HepG2 (cell line): ENCODE measurements at regions not wholly inside any gene's neighbourhood (a gene's known extent, or its start where the extent isn't known, plus 50 kb on each side); places are given as distances from the start of the nearest gene placed in this dataset.

Experiments
- ATAC-seq: fragments of 200-7000 bp; cut with Tn5 transposase; 3 replicates; pipeline ENCODE4 v1.9.1; 2020; ENCODE audit warnings: mild to moderate bottlenecking, moderate library complexity
- BruUV-seq: library from RNA; stranded (reverse); fragments of 400-500 nt; replicated peaks from 2 replicates; lab custom pipeline; 2021; lab: Mats Ljungman, UMichigan
- CTCF ChIA-PET: fragments of 300-600 bp; formaldehyde crosslinking; extraction: SDS; loops from one replicate; lab custom pipeline; 2021; ENCODE audit warnings: low total read pairs, inconsistent platforms, low intra/inter-chr PET ratio; lab: Yijun Ruan, JAX
- POLR2A ChIA-PET: fragments of 350-600 bp; sonication (Branson Sonifier 250); formaldehyde crosslinking; loops from one replicate; lab custom pipeline; 2020; ENCODE audit warnings: antibody characterized with exemption, inconsistent platforms; lab: Yijun Ruan, JAX
- DNase-seq: peaks from one replicate; pipeline ENCODE4 v3.0.0-alpha.2; 2015; ENCODE audit warnings: low spot score
- FAIRE-seq: peaks from 3 replicates; lab custom pipeline; 2011; peaks lifted over from hg19 to GRCh38; lab: Jason Lieb, UNC
- H2AFZ ChIP-seq: one replicate; pipeline ENCODE4 v1.6.1; 2011; ENCODE audit warnings: low read length, inconsistent platforms
- H3K27ac ChIP-seq: fragments of 300-600 bp; 3 replicates; pipeline ENCODE4 v1.8.0; 2011; ENCODE audit warnings: mixed run types, mild to moderate bottlenecking, mixed read lengths, low read length, inconsistent platforms; ENCODE audit not compliant: insufficient read depth; ENCODE audit errors: extremely low read length
- H3K27me3 ChIP-seq, 2 experiments: fragments of 200-600 bp in 1 of 2; 2 replicates in 1 of 2; 3 replicates in 1 of 2; pipeline versions ENCODE4 v1.6.0 to v1.8.0; 2011; ENCODE audit warnings: low read length in 2 of 2, mild to moderate bottlenecking in 2 of 2, moderate library complexity in 2 of 2, inconsistent platforms in 1 of 2; ENCODE audit not compliant: insufficient read depth in 2 of 2, control insufficient read depth in 1 of 2
- H3K36me3 ChIP-seq, 2 experiments: fragments of 200-600 bp in 1 of 2; replicated peaks in 1 of 2; 2 replicates in 1 of 2; 3 replicates in 1 of 2; pipeline versions ENCODE4 v1.5.1 to v1.8.0; 2011; ENCODE audit warnings: low read length in 2 of 2, inconsistent platforms in 1 of 2; ENCODE audit not compliant: insufficient read depth in 2 of 2, control insufficient read depth in 1 of 2
- H3K4me1 ChIP-seq: 2 replicates; pipeline ENCODE4 v1.5.1; 2012; ENCODE audit warnings: low read length, inconsistent platforms; ENCODE audit not compliant: insufficient read depth
- H3K4me2 ChIP-seq: 2 replicates; pipeline ENCODE4 v1.6.0; 2011; ENCODE audit warnings: low read depth, low read length, inconsistent platforms
- H3K4me3 ChIP-seq, 3 experiments: fragments of 200-600 bp in 1 of 3; sonication (generic), shearing (Covaris generic) in 1 of 3; replicated peaks in 1 of 3; 2 replicates each; pipeline ENCODE4 v1.5.1; 2011 to 2016; ENCODE audit warnings: low read length in 3 of 3, inconsistent platforms in 2 of 3, low read depth in 2 of 3, mild to moderate bottlenecking in 2 of 3, control low read depth in 1 of 3, mixed read lengths in 1 of 3; ENCODE audit not compliant: insufficient read depth in 1 of 3
- H3K79me2 ChIP-seq: one replicate; pipeline ENCODE4 v1.6.1; 2011; ENCODE audit warnings: low read length, inconsistent platforms; ENCODE audit not compliant: insufficient read depth
- H3K9ac ChIP-seq: 2 replicates; pipeline ENCODE4 v1.6.0; 2011; ENCODE audit warnings: mild to moderate bottlenecking, low read depth, low read length, inconsistent platforms; ENCODE audit not compliant: insufficient read depth
- H3K9me3 ChIP-seq: 2 replicates; pipeline ENCODE4 v1.5.1; 2012; ENCODE audit warnings: mild to moderate bottlenecking, low read length
- H4K20me1 ChIP-seq: 2 replicates; pipeline ENCODE4 v1.6.0; 2011; ENCODE audit warnings: inconsistent platforms, mild to moderate bottlenecking, low read length, moderate library complexity; ENCODE audit not compliant: insufficient read depth
- ADNP ChIP-seq: sonication (generic); formaldehyde crosslinking; IDR thresholded peaks from 2 replicates; pipeline ENCODE4 v1.4.0; 2020; ENCODE audit warnings: missing genetic modification reagents
- ARHGAP35 ChIP-seq: sonication (generic); formaldehyde crosslinking; IDR thresholded peaks from 2 replicates; pipeline ENCODE4 v1.9.0; 2022; ENCODE audit warnings: mild to moderate bottlenecking, inconsistent platforms, moderate library complexity, missing genetic modification reagents, borderline replicate concordance
- CENPX ChIP-seq: sonication (generic); formaldehyde crosslinking; IDR thresholded peaks from 2 replicates; pipeline ENCODE4 v1.9.0; 2021; ENCODE audit warnings: mild to moderate bottlenecking, missing genetic modification reagents, moderate library complexity
- GLI4 ChIP-seq: sonication (generic); formaldehyde crosslinking; IDR thresholded peaks from 2 replicates; pipeline ENCODE4 v1.5.1; 2020; ENCODE audit warnings: missing genetic modification reagents, mild to moderate bottlenecking, moderate library complexity, borderline replicate concordance
- KLF6 ChIP-seq: IDR thresholded peaks from 2 replicates; pipeline ENCODE4 v1.8.0; 2016; ENCODE audit warnings: missing biosample characterization, missing genetic modification reagents
- ZEB1 ChIP-seq: IDR thresholded peaks from 2 replicates; pipeline ENCODE4 v1.6.1; 2012; ENCODE audit warnings: mild to moderate bottlenecking, low read depth, inconsistent platforms; ENCODE audit not compliant: insufficient replicate concordance
- ZMYM2 ChIP-seq: sonication (generic); formaldehyde crosslinking; IDR thresholded peaks from 2 replicates; pipeline ENCODE4 v1.8.0; 2022; ENCODE audit warnings: mild to moderate bottlenecking, missing genetic modification reagents
- ZNF451 ChIP-seq: sonication (generic); formaldehyde crosslinking; IDR thresholded peaks from 2 replicates; pipeline ENCODE4 v1.5.0; 2020; ENCODE audit warnings: mild to moderate bottlenecking, missing genetic modification reagents
- ZNF530 ChIP-seq: sonication (generic); formaldehyde crosslinking; IDR thresholded peaks from 2 replicates; pipeline ENCODE4 v1.5.0; 2020; ENCODE audit warnings: low read depth, mild to moderate bottlenecking, missing genetic modification reagents
- WGBS: methylation state at CpG from one replicate; pipeline ENCODE4 v1.1.6; 2017; ENCODE audit warnings: low lambda C conversion rate; 5-methylcytosine and 5-hydroxymethylcytosine counted together
- in situ Hi-C: cut with HindIII; loops from 2 replicates; pipeline ENCODE4 v1.10.0; 2017; ENCODE audit warnings: low pct_unique_long_range_greater_than_20kb; ENCODE audit not compliant: extremely low pct_ligation_motif_present
- intact Hi-C: fragments of 100-400 bp; cut with micrococcal nuclease; formaldehyde crosslinking; loops from one replicate; pipeline ENCODE4 v1.10.0; 2022; ENCODE audit not compliant: unreplicated experiment
- TF ChIP-seq, protein P1 (sequence below): sonication (generic); formaldehyde crosslinking; IDR thresholded peaks from 2 replicates; pipeline ENCODE4; 2020; ENCODE audit warnings: missing genetic modification reagents, mild to moderate bottlenecking, borderline replicate concordance
- TF ChIP-seq, protein P2 (sequence below): IDR thresholded peaks from 2 replicates; pipeline ENCODE4 v1.4.0; 2020; ENCODE audit warnings: mild to moderate bottlenecking, missing genetic modification reagents
- TF ChIP-seq, protein P3 (sequence below): sonication (generic); formaldehyde crosslinking; IDR thresholded peaks from 2 replicates; pipeline ENCODE4 v1.8.1; 2023; ENCODE audit warnings: mild to moderate bottlenecking, missing genetic modification reagents, borderline replicate concordance

DNA sequence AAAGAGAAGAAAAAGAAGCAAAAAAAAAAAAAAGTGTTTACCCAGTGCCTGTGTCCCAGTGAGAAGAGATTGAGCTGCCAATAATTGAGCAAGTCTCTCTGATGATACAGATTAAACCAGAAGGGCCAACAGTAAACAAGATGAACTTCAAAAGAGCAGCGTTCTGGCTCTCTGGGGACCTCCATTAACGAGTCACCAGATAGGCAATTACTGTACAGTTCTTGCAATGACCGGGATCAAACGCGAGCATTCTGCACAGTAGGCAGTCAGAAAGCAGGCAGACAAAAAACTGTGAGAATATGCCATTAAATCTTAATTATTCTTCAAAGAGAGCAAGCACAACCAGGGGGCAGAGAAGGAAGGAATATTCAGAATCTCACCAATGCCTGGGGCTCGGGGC lies 626.1 kb downstream of the TMEM114 start:
- Histone ChIP-seq H3K4me1 (no peaks in the 10 kb centered on the region), H3K27me3 (no peaks in the 10 kb centered on the region), H3K4me2 (no peak overlapping the region), H3K36me3 (no peaks in the 10 kb centered on the region), H3K9ac (no peak overlapping the region), H3K79me2 (no peaks in the 10 kb centered on the region), H3K9me3 (no peaks in the 10 kb centered on the region), H2AFZ (no peak overlapping the region), H3K27ac (no peak overlapping the region), H4K20me1 (no peaks in the 10 kb centered on the region), H3K4me3 (no peak overlapping the region)
- no TSS peak for BruUV-seq
- POLR2A ChIA-PET: no interaction called here
- FAIRE-seq (no peak), DNase-seq (no peak), ATAC-seq (no peak)
- intact Hi-C loops (no loop called here), in situ Hi-C loops (no loop called here)
- 11% methylated on average over 6 of the region's 6 CpGs for WGBS
- CTCF ChIA-PET: no interaction called here
- TF ChIP-seq ZMYM2 (CRISPR knock-in tag): no peak
- TF ChIP-seq, protein P1, sequence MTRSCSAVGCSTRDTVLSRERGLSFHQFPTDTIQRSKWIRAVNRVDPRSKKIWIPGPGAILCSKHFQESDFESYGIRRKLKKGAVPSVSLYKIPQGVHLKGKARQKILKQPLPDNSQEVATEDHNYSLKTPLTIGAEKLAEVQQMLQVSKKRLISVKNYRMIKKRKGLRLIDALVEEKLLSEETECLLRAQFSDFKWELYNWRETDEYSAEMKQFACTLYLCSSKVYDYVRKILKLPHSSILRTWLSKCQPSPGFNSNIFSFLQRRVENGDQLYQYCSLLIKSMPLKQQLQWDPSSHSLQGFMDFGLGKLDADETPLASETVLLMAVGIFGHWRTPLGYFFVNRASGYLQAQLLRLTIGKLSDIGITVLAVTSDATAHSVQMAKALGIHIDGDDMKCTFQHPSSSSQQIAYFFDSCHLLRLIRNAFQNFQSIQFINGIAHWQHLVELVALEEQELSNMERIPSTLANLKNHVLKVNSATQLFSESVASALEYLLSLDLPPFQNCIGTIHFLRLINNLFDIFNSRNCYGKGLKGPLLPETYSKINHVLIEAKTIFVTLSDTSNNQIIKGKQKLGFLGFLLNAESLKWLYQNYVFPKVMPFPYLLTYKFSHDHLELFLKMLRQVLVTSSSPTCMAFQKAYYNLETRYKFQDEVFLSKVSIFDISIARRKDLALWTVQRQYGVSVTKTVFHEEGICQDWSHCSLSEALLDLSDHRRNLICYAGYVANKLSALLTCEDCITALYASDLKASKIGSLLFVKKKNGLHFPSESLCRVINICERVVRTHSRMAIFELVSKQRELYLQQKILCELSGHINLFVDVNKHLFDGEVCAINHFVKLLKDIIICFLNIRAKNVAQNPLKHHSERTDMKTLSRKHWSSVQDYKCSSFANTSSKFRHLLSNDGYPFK (CRISPR knock-in tag): no peak
- no peak for TF ChIP-seq KLF6 (CRISPR knock-in tag)
- TF ChIP-seq ARHGAP35 (CRISPR knock-in tag): no peak
- no peak for TF ChIP-seq ZNF451 (CRISPR knock-in tag)
- no peak for TF ChIP-seq CENPX (CRISPR knock-in tag)
- no peak for TF ChIP-seq GLI4
- TF ChIP-seq, protein P2, sequence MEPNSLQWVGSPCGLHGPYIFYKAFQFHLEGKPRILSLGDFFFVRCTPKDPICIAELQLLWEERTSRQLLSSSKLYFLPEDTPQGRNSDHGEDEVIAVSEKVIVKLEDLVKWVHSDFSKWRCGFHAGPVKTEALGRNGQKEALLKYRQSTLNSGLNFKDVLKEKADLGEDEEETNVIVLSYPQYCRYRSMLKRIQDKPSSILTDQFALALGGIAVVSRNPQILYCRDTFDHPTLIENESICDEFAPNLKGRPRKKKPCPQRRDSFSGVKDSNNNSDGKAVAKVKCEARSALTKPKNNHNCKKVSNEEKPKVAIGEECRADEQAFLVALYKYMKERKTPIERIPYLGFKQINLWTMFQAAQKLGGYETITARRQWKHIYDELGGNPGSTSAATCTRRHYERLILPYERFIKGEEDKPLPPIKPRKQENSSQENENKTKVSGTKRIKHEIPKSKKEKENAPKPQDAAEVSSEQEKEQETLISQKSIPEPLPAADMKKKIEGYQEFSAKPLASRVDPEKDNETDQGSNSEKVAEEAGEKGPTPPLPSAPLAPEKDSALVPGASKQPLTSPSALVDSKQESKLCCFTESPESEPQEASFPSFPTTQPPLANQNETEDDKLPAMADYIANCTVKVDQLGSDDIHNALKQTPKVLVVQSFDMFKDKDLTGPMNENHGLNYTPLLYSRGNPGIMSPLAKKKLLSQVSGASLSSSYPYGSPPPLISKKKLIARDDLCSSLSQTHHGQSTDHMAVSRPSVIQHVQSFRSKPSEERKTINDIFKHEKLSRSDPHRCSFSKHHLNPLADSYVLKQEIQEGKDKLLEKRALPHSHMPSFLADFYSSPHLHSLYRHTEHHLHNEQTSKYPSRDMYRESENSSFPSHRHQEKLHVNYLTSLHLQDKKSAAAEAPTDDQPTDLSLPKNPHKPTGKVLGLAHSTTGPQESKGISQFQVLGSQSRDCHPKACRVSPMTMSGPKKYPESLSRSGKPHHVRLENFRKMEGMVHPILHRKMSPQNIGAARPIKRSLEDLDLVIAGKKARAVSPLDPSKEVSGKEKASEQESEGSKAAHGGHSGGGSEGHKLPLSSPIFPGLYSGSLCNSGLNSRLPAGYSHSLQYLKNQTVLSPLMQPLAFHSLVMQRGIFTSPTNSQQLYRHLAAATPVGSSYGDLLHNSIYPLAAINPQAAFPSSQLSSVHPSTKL (CRISPR knock-in tag): no peak
- TF ChIP-seq, protein P3, sequence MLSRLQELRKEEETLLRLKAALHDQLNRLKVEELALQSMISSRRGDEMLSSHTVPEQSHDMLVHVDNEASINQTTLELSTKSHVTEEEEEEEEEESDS (CRISPR knock-in tag): no peak
- TF ChIP-seq ZEB1: no peak
- TF ChIP-seq ADNP (CRISPR knock-in tag): no peak
- TF ChIP-seq ZNF530 (CRISPR knock-in tag): no peak
